ENCODE measurements at regions not wholly inside any gene's neighbourhood (a gene's known extent, or its start where the extent isn't known, plus 50 kb on each side); places are given as distances from the start of the nearest gene placed in this dataset.

DNA sequence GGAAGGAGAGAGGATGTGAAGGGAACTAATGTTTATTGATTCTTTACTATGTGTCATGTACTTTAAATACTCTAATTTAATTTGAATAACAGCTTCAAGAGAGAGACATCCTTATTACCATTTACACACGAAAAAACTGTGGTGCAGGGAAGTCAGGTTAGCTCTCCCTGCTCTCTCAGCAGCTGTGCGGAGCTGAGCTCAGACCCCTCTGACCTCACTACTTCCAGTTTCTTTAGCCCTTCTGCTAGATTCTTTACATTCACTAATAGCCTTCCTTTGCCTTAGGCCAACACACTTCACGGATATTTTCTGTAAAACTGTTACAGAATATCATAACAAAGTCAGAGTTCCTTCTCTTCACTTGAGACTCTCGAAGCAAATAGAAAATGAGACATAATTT lies 131.3 kb upstream of the ARRDC3 start:
- H3K9me1 ChIP-seq (replicated peaks; ENCODE audit: control insufficient read depth, extremely low read depth, insufficient read depth, low read length), result no peaks in the 10 kb centered on the region
- no peak overlapping the region for H2AFZ ChIP-seq (ENCODE audit: low read depth, low read length)
- no peak overlapping the region for H3K9ac ChIP-seq (replicated peaks; ENCODE audit: extremely low read depth, insufficient read depth, low read length)
- no peak overlapping the region for H3K4me3 ChIP-seq (replicated peaks in 1 of 3; ENCODE audit: insufficient read depth in 1 of 3, low read depth in 1 of 3, low read length in 3 of 3)
- intact Hi-C loops (cut with micrococcal nuclease) (no loop called here), dilution Hi-C loops (cut with MboI; ENCODE audit: extremely low pct_ligation_motif_present, low sequenced_read_pairs) (no loop called here)
- ChIA-PET CTCF (interaction anchor here (0.6 to 1.5 kb wide), 2 partner anchors 127 to 424 kb away, joined by 3 to 4 read pairs; no protein-coding TSS in a partner anchor), POLR2A (no interaction called here)
- H3K36me3 ChIP-seq (ENCODE audit: control insufficient read depth in 2 of 2, extremely low read depth in 1 of 2, insufficient read depth in 2 of 2, low read length in 2 of 2), result no peaks in the 10 kb centered on the region
- no peaks in the 10 kb centered on the region for H3K27me3 ChIP-seq (ENCODE audit: control insufficient read depth in 2 of 2, insufficient read depth in 2 of 2, low read length in 2 of 2)
- no peaks in the 10 kb centered on the region for H3K79me2 ChIP-seq (ENCODE audit: control insufficient read depth, insufficient read depth, low read length)
- TF ChIP-seq GATA2 (IDR thresholded peaks at IDR 0.05; ENCODE audit: insufficient read depth, insufficient read length, low read depth, low read length) (no peak), MYC (IDR thresholded peaks at IDR 0.05; ENCODE audit: low read depth, low read length) (no peak), JUN (IDR thresholded peaks at IDR 0.05; ENCODE audit: borderline replicate concordance, insufficient read depth, insufficient read length, low read depth) (no peak), FOS (IDR thresholded peaks at IDR 0.05; ENCODE audit: borderline replicate concordance, insufficient read depth, low read length) (no peak), POLR2A (IDR thresholded peaks at IDR 0.05; ENCODE audit: low read depth, low read length) (no peak), EZH2 (IDR thresholded peaks at IDR 0.05; ENCODE audit: borderline replicate concordance, low read depth, low read length, severe bottlenecking) (no peak), POLR2AphosphoS5 (IDR thresholded peaks at IDR 0.05; ENCODE audit: insufficient read depth, low read depth, low read length) (no peak)
- TF ChIP-seq, protein P1, sequence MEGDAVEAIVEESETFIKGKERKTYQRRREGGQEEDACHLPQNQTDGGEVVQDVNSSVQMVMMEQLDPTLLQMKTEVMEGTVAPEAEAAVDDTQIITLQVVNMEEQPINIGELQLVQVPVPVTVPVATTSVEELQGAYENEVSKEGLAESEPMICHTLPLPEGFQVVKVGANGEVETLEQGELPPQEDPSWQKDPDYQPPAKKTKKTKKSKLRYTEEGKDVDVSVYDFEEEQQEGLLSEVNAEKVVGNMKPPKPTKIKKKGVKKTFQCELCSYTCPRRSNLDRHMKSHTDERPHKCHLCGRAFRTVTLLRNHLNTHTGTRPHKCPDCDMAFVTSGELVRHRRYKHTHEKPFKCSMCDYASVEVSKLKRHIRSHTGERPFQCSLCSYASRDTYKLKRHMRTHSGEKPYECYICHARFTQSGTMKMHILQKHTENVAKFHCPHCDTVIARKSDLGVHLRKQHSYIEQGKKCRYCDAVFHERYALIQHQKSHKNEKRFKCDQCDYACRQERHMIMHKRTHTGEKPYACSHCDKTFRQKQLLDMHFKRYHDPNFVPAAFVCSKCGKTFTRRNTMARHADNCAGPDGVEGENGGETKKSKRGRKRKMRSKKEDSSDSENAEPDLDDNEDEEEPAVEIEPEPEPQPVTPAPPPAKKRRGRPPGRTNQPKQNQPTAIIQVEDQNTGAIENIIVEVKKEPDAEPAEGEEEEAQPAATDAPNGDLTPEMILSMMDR (IDR thresholded peaks at IDR 0.05; ENCODE audit: extremely low read depth in 1 of 2, insufficient read depth in 1 of 2, low read depth in 1 of 2, low read length in 2 of 2), result no peak
- TF ChIP-seq, protein P2, sequence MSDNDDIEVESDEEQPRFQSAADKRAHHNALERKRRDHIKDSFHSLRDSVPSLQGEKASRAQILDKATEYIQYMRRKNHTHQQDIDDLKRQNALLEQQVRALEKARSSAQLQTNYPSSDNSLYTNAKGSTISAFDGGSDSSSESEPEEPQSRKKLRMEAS (IDR thresholded peaks at IDR 0.05; ENCODE audit: insufficient read depth, insufficient read length), result no peak
- DNase-seq (ENCODE audit: low read depth, low spot score) (no peak), FAIRE-seq (no peak)
- no TSS peak for BruUV-seq (replicated peaks)
- H3K9me3 ChIP-seq (replicated peaks; ENCODE audit: control insufficient read depth, insufficient read depth, low read length), result no peaks in the 10 kb centered on the region
- no peak overlapping the region for H3K4me2 ChIP-seq (ENCODE audit: insufficient read depth, low read length)
- H3K27ac ChIP-seq (ENCODE audit: insufficient read depth, low read depth, low read length), result no peak overlapping the region
- H3K4me1 ChIP-seq (ENCODE audit: control insufficient read depth, extremely low read depth, insufficient read depth, low read length), result no peaks in the 10 kb centered on the region
- no peaks in the 10 kb centered on the region for H4K20me1 ChIP-seq (replicated peaks; ENCODE audit: control insufficient read depth, extremely low read depth, insufficient read depth, low read length)

All from endothelial cell of umbilical vein (primary cell).